Spinal cord (tissue), 9 donors: ENCODE measurements at regions not wholly inside any gene's neighbourhood (a gene's known extent, or its start where the extent isn't known, plus 50 kb on each side); places are given as distances from the start of the nearest gene placed in this dataset.

Experiments
- DNase-seq, 6 donors: peaks; one replicate each; pipeline versions ENCODE4 v3.0.0 to v3.0.0-alpha.2; 2013 to 2015; ENCODE audit warnings: low spot score in 6 of 6, low read depth in 4 of 6
- H3K27ac ChIP-seq: one replicate; pipeline ENCODE4 v1.5.1; 2013; ENCODE audit warnings: low read depth, low read length, control low read depth
- H3K27me3 ChIP-seq: one replicate; pipeline ENCODE4 v1.6.1; 2013; ENCODE audit warnings: low read length; ENCODE audit not compliant: control insufficient read depth, insufficient read depth
- H3K36me3 ChIP-seq: one replicate; pipeline ENCODE4 v1.6.1; 2013; ENCODE audit warnings: low read length; ENCODE audit not compliant: control insufficient read depth, insufficient read depth
- H3K4me1 ChIP-seq: one replicate; pipeline ENCODE4 v1.6.1; 2013; ENCODE audit warnings: low read length; ENCODE audit not compliant: control insufficient read depth, insufficient read depth
- H3K4me3 ChIP-seq: one replicate; pipeline ENCODE4 v1.5.1; 2013; ENCODE audit warnings: low read depth, low read length, control low read depth
- H3K9me3 ChIP-seq: one replicate; pipeline ENCODE4 v1.6.1; 2013; ENCODE audit warnings: low read length; ENCODE audit not compliant: control insufficient read depth, insufficient read depth
- WGBS: methylation state at CpG from one replicate; pipeline ENCODE4 v1.1.5; 2013; ENCODE audit warnings: missing lambda C conversion rate; ENCODE audit not compliant: insufficient coverage; 5-methylcytosine and 5-hydroxymethylcytosine counted together
- donor health status: healthy.

DNA sequence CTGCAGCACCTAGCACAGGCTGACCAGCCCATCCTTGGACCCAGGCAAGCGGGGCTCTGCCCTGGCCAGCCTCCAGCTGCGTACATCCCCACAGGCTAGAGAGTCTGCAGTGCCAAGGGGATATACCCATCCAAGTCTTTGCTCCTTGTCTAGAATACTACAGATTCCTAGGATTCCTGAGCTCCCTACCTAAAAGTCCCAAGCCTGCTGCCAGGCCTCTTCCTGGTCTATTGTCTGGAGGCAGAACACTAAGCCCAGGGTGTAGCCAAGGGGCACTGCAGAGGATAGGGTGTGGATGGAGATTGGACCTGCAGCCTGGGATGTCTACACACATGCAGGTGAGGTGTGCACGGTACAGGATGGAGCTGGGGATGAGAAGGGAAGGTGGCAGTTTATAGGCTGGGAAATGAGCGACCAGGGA is 90.0 kb upstream of the SIRPA start:
- H3K9me3 ChIP-seq = no peaks in the 10 kb centered on the region
- no peak overlapping the region for H3K4me3 ChIP-seq
- H3K27me3 ChIP-seq = peaks cover 5% of the 10 kb centered on the region
- H3K27ac ChIP-seq = no peak overlapping the region
- 95% methylated on average over 4 of the region's 4 CpGs for WGBS
- peaks cover 17% of the 10 kb centered on the region for H3K4me1 ChIP-seq
- H3K36me3 ChIP-seq = no peaks in the 10 kb centered on the region
- DNase-seq = no peak

GRCh38 chr20:1804554-1804956 is 90.7 kb upstream of the SIRPA start:
- Histone ChIP-seq H3K27me3 (peaks cover 5% of the 10 kb centered on the region), H3K4me1 (peaks cover 15% of the 10 kb centered on the region), H3K27ac (no peak overlapping the region), H3K36me3 (no peaks in the 10 kb centered on the region), H3K9me3 (no peaks in the 10 kb centered on the region), H3K4me3 (no peak overlapping the region)
- DNase-seq = no peak
- 89% methylated on average over 4 of the region's 4 CpGs for WGBS

- peak overlapping the region; percentile 43 for H3K4me3 ChIP-seq
- H3K27ac ChIP-seq = peak overlapping the region; percentile 58
- H3K27me3 ChIP-seq = peaks cover 5% of the 10 kb centered on the region
- no peak for DNase-seq
- 84% methylated on average over 5 of the region's 10 CpGs for WGBS
- H3K36me3 ChIP-seq = no peaks in the 10 kb centered on the region
- no peaks in the 10 kb centered on the region for H3K9me3 ChIP-seq
- H3K4me1 ChIP-seq = peaks cover 15% of the 10 kb centered on the region
Measured at GRCh38 chr20:1803932-1804501, 91.2 kb upstream of the SIRPA start.

- Histone ChIP-seq H3K9me3 (no peaks in the 10 kb centered on the region), H3K27me3 (peaks cover 4% of the 10 kb centered on the region), H3K36me3 (no peaks in the 10 kb centered on the region), H3K27ac (peak overlapping the region; percentile 58), H3K4me3 (peak overlapping the region; percentile 44), H3K4me1 (peaks cover 15% of the 10 kb centered on the region)
- DNase-seq = peak in 3 of 6 donors; percentile 35 to 90 (median 90)
- WGBS = under 1% methylated on average over 94 of the region's 100 CpGs
Measured at GRCh38 chr20:1803061-1803931, 91.9 kb upstream of the SIRPA start.

- Histone ChIP-seq H3K4me3 (peak overlapping the region; percentile 44), H3K36me3 (no peaks in the 10 kb centered on the region), H3K27me3 (peaks cover 4% of the 10 kb centered on the region), H3K9me3 (no peaks in the 10 kb centered on the region), H3K4me1 (peaks cover 15% of the 10 kb centered on the region), H3K27ac (peak overlapping the region; percentile 58)
- WGBS = 1% methylated on average over 31 of the region's 35 CpGs
- DNase-seq = peak in 4 of 6 donors; percentile 61 to 95 (median 78)
Measured at GRCh38 chr20:1802385-1803060, 92.7 kb upstream of the SIRPA start.

DNA sequence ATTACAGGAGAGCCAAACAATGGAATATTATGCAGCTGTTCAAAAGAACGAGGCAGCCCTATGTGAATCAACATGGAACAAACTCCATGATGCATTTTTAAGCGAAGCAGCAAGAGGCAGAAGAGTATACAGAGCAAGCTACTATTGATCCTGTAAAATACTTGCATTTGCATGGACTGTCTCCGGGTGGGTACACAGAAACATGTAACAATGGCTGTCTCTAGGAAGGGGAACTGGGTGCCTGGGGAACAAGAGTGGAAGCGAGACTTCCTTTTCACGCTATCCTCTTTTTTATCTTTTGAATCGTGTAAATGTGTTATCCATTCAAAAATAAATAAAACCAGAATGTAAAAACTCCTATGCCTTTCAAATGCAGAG is 93.3 kb upstream of the SIRPA start:
- Histone ChIP-seq H3K4me3 (no peak overlapping the region), H3K36me3 (no peaks in the 10 kb centered on the region), H3K9me3 (no peaks in the 10 kb centered on the region), H3K27ac (no peak overlapping the region), H3K4me1 (peaks cover 15% of the 10 kb centered on the region), H3K27me3 (peaks cover 4% of the 10 kb centered on the region)
- 48% methylated on average over 3 of the region's 6 CpGs for WGBS
- DNase-seq = no peak

DNA sequence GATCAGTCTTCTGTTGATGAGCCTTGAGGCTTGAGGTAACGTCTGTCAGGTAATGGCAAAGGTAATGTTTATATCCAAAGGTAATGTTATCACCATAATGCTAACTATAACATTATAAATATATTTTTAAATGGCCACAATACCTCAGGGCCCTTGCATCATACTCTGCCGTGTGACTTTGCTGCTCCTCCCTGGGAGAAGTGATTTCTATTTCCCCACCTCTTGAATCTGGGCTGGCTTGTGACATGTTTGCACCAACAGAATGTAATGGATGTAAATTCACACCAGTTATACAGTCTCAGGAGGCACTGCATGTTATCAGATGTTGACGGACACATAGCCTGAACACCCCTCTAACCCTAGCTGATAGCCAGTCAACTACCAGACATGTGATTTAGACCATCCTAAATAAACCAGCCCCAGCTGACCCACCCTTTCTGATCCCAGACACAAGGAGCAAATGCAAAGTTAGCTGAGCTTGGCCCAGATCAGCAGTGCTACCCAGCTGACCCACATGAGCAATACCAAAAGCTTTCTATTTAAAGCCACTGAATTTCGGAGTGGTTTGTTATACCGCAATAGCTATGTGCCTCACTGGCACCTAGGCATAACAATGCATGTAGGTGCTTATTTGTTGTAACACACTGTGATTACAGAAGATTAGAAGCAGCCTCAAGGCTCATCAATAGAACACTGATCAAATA is 93.8 kb upstream of the SIRPA start:
- WGBS = 100% methylated on average over 1 of the region's 5 CpGs
- Histone ChIP-seq H3K4me1 (peaks cover 15% of the 10 kb centered on the region), H3K36me3 (no peaks in the 10 kb centered on the region), H3K27ac (no peak overlapping the region), H3K27me3 (peaks cover 4% of the 10 kb centered on the region), H3K9me3 (no peaks in the 10 kb centered on the region), H3K4me3 (no peak overlapping the region)
- no peak for DNase-seq

GRCh38 chr20:1800777-1801176 is 94.4 kb upstream of the SIRPA start:
- Histone ChIP-seq H3K4me1 (peaks cover 15% of the 10 kb centered on the region), H3K27ac (no peak overlapping the region), H3K4me3 (no peak overlapping the region), H3K36me3 (no peaks in the 10 kb centered on the region), H3K9me3 (no peaks in the 10 kb centered on the region), H3K27me3 (peaks cover 4% of the 10 kb centered on the region)
- DNase-seq = peak in 1 of 6 donors; percentile 58
- no CpG with 5 or more reads among the region's 3 CpGs for WGBS

DNA sequence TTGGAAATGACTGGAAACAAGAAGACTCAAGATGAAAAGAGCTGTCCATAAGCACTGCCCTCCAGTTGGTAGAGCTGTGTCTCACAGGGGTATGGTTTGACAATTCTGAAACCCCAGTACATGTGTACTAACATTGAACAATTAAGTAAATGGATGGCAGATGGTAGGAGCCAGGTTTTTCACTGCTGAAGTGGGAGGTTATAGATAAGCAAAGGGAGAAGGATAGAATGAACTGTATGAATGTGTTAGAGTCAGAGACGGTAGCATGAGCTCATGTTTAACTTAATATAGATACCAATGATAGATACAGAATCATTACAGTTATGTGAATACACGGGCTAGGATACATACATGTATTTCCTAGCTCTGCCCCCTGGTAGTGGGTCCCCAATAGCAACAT is 95.0 kb upstream of the SIRPA start:
- whole genome bisulfite sequencing = no CpG with 5 or more reads among the region's 2 CpGs
- Histone ChIP-seq H3K4me1 (peaks cover 15% of the 10 kb centered on the region), H3K4me3 (no peak overlapping the region), H3K27ac (no peak overlapping the region), H3K36me3 (no peaks in the 10 kb centered on the region), H3K27me3 (peaks cover 4% of the 10 kb centered on the region), H3K9me3 (no peaks in the 10 kb centered on the region)
- no peak for DNase-seq
